ENCODE measurements at regions not wholly inside any gene's neighbourhood (a gene's known extent, or its start where the extent isn't known, plus 50 kb on each side); places are given as distances from the start of the nearest gene placed in this dataset.

DNA sequence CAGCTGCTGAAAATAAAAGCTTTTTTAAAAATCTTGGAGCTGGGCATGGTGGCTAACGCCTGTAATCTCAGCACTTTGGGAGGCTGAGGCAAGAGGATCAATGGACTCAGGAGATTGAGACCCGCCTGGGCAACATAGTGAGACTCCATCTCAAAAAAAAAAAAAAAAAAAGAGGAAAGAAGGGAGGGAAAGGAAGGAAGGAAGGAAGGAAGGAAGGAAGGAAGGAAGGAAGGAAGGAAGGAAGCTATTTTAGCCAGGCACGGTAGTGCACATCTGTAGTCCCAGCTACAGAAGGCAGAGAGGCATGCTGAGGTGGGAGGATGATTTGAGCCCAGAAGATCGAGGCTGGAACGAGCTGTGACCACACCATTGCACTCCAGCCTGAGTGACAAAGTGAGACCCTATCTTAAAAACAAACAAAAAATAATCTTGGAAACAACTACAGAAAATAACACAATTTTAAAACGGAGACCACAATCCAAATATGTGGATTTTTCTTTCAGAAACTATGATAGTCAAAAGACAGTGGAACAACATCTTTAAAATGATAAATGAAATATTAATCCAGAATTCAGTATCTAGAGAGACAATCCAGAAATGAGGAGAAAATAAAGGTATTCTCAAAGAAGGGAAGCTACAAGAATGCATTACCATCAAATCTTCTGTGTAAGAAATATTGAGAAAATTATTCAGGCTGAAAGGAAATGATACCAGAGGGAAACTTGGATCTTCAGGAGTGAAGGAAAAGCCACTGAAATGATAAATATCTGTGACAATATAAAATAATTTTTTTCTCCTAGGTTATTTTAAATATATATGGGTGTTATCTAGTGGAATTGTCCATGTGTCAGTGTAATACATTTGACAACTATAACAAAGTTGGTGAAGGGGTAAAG, 182.0 kb downstream of the GPX5 start:
- DNase-seq (ENCODE audit: low read depth in 2 of 2): no peak

DNA sequence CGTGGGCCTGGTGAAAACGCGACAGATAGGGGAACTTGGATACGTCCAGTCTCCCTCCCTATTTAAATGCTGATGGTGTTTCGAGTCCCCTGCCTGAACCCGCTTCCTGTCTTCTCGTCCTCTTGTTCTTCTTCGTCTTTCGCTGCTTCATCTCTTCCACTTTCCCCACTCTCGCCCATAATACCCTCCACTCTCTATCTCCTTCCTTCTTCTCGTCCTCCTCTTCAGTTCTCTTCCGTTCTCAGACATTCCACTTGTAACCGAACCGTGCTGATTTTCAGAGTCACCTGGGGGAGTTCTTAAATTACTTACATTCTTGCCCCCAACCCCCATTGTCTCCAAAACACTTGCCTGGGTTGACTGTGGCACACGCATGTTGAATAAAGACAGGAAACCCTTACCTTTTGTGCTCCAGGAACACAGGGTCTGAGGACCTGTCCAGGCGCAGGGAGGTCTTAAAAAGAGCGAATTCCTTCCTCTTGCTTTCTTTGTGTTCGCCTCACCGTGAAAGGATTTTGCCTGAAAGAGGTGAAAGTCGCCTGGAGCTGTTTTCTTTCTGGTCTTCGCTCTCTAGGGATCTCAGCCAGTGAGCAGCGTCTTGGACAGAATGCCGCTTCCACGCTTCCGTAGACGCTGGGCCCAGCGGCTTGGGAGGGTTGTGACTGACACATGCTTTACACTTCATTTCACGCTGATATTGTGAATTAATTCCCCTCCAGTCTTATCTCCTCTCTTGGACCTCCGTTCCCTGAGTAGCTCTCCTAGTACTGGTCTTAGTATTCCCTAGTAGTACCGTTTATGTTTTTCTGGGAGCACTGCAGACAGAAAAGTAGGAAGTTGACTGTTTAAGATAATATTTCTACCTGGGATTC, 184.0 kb downstream of the GPX5 start:
- DNase-seq (ENCODE audit: low read depth in 2 of 2): no peak

DNA sequence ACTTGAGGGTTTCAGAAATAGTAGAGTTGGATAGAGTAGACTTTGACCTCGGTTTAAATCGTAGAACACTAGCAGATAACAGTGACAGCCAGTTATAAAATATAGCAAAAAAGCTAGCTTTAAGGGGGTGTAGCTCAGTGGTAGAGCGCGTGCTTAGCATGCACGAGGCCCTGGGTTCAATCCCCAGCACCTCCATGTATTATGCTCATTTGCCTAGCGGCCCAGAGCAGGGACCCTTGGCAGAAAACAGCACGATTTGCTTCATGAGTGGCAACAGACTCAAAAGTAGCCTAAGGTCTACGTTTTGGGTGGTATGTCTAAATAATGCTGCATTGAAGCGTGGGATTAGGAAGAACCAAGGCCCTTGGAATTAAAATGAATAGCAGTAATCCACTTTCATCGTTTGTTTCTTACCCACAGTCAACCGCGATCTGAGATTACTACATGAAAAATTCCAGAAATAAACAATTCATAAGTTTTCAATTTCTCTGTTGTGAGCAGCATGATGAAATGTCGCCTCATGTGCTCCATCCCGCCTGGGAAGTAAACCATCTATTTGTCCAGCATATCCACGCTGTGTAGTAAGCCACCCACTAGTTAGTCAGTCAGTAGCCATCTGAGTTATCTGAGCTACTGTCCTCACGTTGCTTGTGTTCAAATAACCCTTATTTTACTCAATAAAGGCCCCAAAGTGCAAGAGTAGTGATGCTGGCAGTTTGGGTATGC, 184.9 kb downstream of the GPX5 start:
- no peak for DNase-seq (ENCODE audit: low read depth in 2 of 2)

GRCh38 chr6:28711325-28711724, 185.6 kb downstream of the GPX5 start:
- DNase-seq (ENCODE audit: low read depth in 2 of 2): no peak

DNA sequence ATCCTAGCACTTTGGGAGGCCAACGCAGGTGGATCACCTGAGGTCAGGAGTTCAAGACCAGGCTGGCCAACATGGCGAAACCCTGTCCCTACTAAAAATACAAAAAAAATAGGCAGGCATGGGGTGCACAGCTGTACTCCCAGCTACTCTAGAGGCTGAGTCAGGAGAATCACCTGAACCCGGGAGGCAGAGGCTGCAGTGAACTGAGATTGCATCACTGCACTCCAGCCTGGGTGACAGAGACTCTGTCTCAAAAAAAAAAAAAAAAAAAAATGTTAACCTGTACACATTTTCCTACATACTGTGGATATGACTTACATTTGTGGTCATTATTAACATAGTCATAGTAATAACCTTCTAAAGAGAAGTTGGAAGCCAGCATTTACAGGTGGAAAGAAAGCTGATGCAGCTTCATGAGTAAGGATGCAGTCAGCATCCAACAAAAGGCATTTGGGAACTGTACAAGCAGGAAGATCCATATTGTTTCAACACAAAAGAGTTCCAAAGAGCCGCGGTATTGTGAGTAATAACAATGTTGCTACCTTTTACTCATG, 186.2 kb downstream of the GPX5 start:
- DNase-seq (ENCODE audit: low read depth in 2 of 2): no peak

DNA sequence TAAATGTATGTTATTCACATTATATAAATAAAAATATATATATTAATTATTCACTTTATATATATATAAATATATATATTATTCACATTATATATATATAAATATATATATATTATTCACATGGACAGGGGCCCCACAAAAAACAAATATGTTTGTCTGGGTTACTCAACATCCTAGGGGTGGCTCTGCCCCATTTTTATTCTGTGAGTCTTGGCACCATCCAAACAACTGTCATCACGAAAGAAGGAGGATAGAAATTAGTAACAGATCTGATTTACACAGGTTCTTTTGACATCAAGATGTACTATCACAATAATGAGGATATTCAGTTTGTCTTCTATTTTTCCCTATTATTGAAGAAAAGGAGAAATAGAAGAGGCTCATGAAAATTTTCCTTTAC, 187.3 kb downstream of the GPX5 start:
- no peak for DNase-seq (ENCODE audit: low read depth in 2 of 2)

DNA sequence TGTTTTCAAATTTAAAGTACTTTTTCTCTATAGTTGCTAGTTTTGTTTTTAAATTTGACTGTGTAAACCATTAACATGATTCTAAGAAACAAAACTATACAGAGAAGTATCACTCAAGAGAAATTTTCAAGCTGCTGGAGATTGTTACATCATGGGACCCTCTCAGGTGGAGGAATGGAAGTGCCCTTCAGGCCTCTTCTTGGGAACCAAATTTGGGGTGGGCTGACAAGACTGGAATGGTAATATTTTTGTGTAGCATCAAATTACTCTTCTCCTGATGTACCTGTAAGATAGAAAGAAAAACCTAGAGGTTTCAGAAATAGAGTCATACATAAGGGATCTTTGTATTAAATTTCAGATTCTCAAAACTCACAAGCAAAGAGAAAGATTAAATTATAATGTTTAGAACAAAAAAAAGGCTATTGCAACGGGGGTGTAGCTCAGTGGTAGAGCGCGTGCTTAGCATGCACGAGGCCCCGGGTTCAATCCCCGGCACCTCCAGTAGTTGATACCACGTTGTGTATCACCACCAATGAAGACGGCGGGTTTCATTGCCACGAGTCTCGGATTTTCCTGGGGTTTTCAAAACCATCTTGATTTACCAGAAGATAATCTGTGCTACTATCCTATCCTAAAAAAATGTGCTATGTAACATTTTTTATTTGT, 193.7 kb downstream of the GPX5 start:
- DNase-seq (ENCODE audit: low read depth in 2 of 2): no peak

- no peak for DNase-seq (ENCODE audit: low read depth in 2 of 2)
These were observed 194.9 kb downstream of the GPX5 start for GRCh38 chr6:28720357-28721231.

- no peak for DNase-seq (ENCODE audit: low read depth in 2 of 2)
These were observed 195.7 kb downstream of the GPX5 start for GRCh38 chr6:28721372-28721771.

- no peak for DNase-seq (ENCODE audit: low read depth in 2 of 2)
These were observed 198.7 kb downstream of the GPX5 start for GRCh38 chr6:28724395-28724794.

DNA sequence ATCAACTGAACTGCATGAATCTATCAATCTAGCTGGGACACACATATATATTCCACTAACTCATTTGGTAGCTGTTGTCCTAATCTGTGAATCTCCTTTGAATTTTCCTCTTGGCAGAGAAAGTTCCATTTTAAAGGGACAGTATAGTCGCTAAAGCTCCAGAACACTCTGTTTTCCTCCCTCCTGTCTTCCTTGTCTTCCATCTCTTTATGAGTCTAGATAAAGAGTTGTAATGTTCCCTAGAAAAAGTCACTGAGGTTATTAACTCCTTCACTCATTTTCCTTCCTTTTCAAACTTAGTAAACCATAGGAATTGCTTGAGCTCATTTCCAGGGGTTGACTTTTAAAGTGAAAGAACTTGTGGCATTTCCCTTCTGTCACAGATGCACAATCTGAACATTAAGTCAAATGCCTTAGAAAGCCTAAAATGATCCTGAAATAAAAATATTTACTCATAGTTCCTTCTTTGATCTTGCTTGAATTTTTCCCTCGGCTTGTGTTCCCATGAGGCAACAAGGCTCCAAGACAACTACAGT, 198.4 kb downstream of the TRIM27 start:
- no peak for DNase-seq (ENCODE audit: low read depth in 2 of 2)

- DNase-seq (ENCODE audit: low read depth in 2 of 2): no peak
These were observed 197.9 kb downstream of the TRIM27 start for GRCh38 chr6:28725890-28726348.

DNA sequence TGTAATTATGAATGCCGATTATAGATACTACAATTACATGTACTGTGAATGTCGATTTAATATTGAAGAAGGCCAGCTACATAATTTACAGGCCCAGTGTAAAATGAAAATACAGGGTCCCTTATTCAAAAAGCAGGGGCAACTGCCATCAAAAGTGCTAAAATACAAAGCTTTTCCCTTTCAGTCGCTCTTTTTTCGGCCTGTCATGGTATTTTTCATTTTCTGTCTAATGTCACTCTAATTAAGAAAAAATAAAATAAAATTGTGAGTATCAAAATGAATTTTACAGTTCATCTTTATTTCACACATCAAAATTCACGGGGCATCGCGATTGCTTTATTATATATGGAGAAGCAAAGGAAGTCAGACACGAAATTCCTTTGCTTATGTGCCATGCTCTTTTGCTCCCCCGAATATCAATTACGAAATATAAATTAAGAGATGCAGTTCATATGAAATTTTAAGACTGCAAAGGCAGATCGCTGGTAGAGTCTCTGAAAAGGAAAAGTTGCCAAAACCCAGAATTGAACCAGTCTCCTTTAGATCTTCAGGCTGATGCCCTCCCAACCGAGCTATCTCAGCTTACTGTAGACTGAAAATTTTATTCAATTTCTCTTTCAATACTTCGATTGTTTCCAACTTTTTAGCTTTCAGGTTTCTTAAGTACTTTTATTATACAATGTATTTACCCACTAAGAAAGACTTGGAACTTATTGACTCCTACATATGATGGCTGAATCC, 197.0 kb downstream of the TRIM27 start:
- DNase-seq (ENCODE audit: low read depth in 2 of 2): no peak

- DNase-seq (ENCODE audit: low read depth in 2 of 2): no peak
These were observed 196.1 kb downstream of the TRIM27 start for GRCh38 chr6:28727559-28728211.

GRCh38 chr6:28729501-28730402, 194.0 kb downstream of the TRIM27 start:
- no peak for DNase-seq (ENCODE audit: low read depth in 2 of 2)

DNA sequence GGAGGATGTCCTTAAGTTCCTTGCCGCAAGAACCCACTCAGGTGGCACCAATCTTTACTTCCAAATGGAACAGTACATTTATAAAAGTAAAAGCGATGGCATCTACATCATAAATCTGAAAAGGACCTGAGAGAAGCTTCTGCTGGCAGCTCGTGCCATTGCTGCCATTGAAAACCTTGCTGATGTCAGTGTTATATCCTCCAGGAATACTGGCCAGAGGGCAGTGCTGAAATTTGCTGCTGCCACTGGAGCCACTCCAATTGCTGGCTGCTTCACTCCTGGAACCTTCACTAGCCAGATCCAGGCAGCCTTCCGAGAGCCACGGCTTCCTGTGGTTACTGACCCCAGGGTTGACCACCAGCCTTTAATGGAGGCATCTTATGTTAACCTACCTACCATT, 191.7 kb downstream of the TRIM27 start:
- no peak for DNase-seq (ENCODE audit: low read depth in 2 of 2)

GRCh38 chr6:28734443-28734959, 189.3 kb downstream of the TRIM27 start:
- no peak for DNase-seq (ENCODE audit: low read depth in 2 of 2)
